ENCODE measurements at regions not wholly inside any gene's neighbourhood (a gene's known extent, or its start where the extent isn't known, plus 50 kb on each side); places are given as distances from the start of the nearest gene placed in this dataset.

GRCh38 chr16:52256310-52257078 is 290.4 kb downstream of the TOX3 start:
- TF ChIP-seq CTCF (IDR thresholded peaks at IDR 0.05) (no peak), POLR2AphosphoS5 (IDR thresholded peaks at IDR 0.05) (no peak)
